Thoracic aorta (tissue), 2 donors: ENCODE measurements at regions not wholly inside any gene's neighbourhood (a gene's known extent, or its start where the extent isn't known, plus 50 kb on each side); places are given as distances from the start of the nearest gene placed in this dataset.

Experiments used
- ATAC-seq: fragments of 150-250 bp; one replicate; pipeline ENCODE4 v1.8.0; 2017; ENCODE audit warnings: low read depth; ENCODE audit not compliant: insufficient number of reproducible peaks, low FRiP score
- DNase-seq: peaks from one replicate; pipeline ENCODE4 v3.0.0-alpha.2; 2020; ENCODE audit warnings: low spot score
- H3K27ac ChIP-seq, 2 donors: fragments of 200-600 bp; sonication (generic); 1 replicate in 1 of 2; 2 replicates in 1 of 2; pipeline ENCODE4 v1.5.1; 2016; ENCODE audit warnings: mild to moderate bottlenecking in 2 of 2, moderate library complexity in 2 of 2
- H3K27me3 ChIP-seq: fragments of 200-600 bp; sonication (generic); replicated peaks from 2 replicates; pipeline ENCODE4 v1.6.0; 2016; ENCODE audit warnings: mild to moderate bottlenecking; ENCODE audit not compliant: insufficient read depth
- H3K36me3 ChIP-seq: fragments of 200-600 bp; sonication (generic); one replicate; pipeline ENCODE4 v1.5.1; 2016
- H3K4me1 ChIP-seq, 2 donors: fragments of 200-600 bp; sonication (generic); 1 replicate in 1 of 2; 2 replicates in 1 of 2; pipeline versions ENCODE4 v1.5.1 to v1.6.0; 2016; ENCODE audit warnings: low read depth in 2 of 2, mild to moderate bottlenecking in 1 of 2; ENCODE audit not compliant: control insufficient read depth in 1 of 2
- H3K4me3 ChIP-seq: fragments of 200-600 bp; sonication (generic); 2 replicates; pipeline ENCODE4 v1.5.1; 2016; ENCODE audit warnings: mild to moderate bottlenecking
- H3K9me3 ChIP-seq: fragments of 200-600 bp; sonication (generic); 2 replicates; pipeline ENCODE4 v1.5.1; 2016
- CTCF ChIP-seq: fragments of 200-600 bp; sonication (generic); IDR thresholded peaks from one replicate; pipeline ENCODE4 v1.5.1; 2019; ENCODE audit warnings: antibody characterized with exemption

- H3K4me3 ChIP-seq, result no peak overlapping the region
- no peaks in the 10 kb centered on the region for H3K9me3 ChIP-seq
- ATAC-seq (no peak), DNase-seq (no peak)
- peaks cover 0 to 17% of the 10 kb centered on the region in 2 donors for H3K4me1 ChIP-seq
- H3K27me3 ChIP-seq, result no peaks in the 10 kb centered on the region
- H3K36me3 ChIP-seq, result no peaks in the 10 kb centered on the region
- no peak for TF ChIP-seq CTCF
- no peak overlapping the region for H3K27ac ChIP-seq
Measured at GRCh38 chr12:28709986-28710685, 438.9 kb upstream of the FAR2 start.

- no peak for ATAC-seq
- H3K27me3 ChIP-seq, result no peaks in the 10 kb centered on the region
Measured at GRCh38 chr12:28710882-28711281, 438.2 kb upstream of the FAR2 start.

GRCh38 chr12:28711421-28711820 is 437.7 kb upstream of the FAR2 start:
- Histone ChIP-seq H3K4me1 (peaks cover 0 to 17% of the 10 kb centered on the region in 2 donors), H3K9me3 (no peaks in the 10 kb centered on the region), H3K4me3 (no peak overlapping the region), H3K27me3 (no peaks in the 10 kb centered on the region), H3K36me3 (no peaks in the 10 kb centered on the region), H3K27ac (no peak overlapping the region)
- no peak for TF ChIP-seq CTCF
- ATAC-seq (no peak), DNase-seq (no peak)

More at GRCh38 chr12:28710882-28711281, 438.2 kb upstream of the FAR2 start:
- Histone ChIP-seq H3K27ac (no peak overlapping the region), H3K4me3 (no peak overlapping the region), H3K9me3 (no peaks in the 10 kb centered on the region), H3K36me3 (no peaks in the 10 kb centered on the region), H3K4me1 (peaks cover 0 to 17% of the 10 kb centered on the region in 2 donors)
- TF ChIP-seq CTCF, result no peak
- DNase-seq, result no peak

GRCh38 chr12:28742791-28743190 is 406.3 kb upstream of the FAR2 start:
- Histone ChIP-seq H3K4me3 (no peak overlapping the region), H3K27me3 (no peaks in the 10 kb centered on the region), H3K27ac (no peak overlapping the region), H3K4me1 (no peaks in the 10 kb centered on the region), H3K36me3 (no peaks in the 10 kb centered on the region), H3K9me3 (no peaks in the 10 kb centered on the region)
- TF ChIP-seq CTCF, result no peak
- no peak for ATAC-seq
- no peak for DNase-seq

- no peak for DNase-seq
- no peaks in the 10 kb centered on the region for H3K36me3 ChIP-seq
- no peaks in the 10 kb centered on the region for H3K4me1 ChIP-seq
- no peak for ATAC-seq
- no peaks in the 10 kb centered on the region for H3K9me3 ChIP-seq
- no peak overlapping the region for H3K4me3 ChIP-seq
- H3K27ac ChIP-seq, result no peak overlapping the region
- H3K27me3 ChIP-seq, result no peaks in the 10 kb centered on the region
- no peak for TF ChIP-seq CTCF
Measured at GRCh38 chr12:28746734-28747325, 402.2 kb upstream of the FAR2 start.
